ENCODE measurements at regions not wholly inside any gene's neighbourhood (a gene's known extent, or its start where the extent isn't known, plus 50 kb on each side); places are given as distances from the start of the nearest gene placed in this dataset.

DNA sequence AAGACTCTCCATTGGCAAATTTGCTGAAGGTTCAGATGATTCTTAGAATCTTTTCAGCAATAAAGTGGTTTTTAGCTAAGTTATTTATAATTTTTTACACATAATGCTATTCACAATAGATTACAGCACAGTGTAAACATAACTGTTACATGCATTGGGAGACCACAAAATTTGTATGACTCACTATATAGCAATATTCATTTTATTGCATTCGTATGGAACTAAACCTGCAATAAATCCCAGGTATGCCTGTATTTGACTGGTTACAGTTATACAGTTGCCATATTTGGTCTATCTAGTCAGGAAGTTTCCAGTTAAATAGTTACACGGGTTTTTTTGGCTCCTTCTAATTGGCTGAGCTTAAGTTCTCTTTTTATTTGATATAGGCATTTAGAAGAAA lies 220.8 kb downstream of the MRPS30 start:
- no peak for TF ChIP-seq POLR2A (IDR thresholded peaks at IDR 0.05)
- TF ChIP-seq, protein P1, sequence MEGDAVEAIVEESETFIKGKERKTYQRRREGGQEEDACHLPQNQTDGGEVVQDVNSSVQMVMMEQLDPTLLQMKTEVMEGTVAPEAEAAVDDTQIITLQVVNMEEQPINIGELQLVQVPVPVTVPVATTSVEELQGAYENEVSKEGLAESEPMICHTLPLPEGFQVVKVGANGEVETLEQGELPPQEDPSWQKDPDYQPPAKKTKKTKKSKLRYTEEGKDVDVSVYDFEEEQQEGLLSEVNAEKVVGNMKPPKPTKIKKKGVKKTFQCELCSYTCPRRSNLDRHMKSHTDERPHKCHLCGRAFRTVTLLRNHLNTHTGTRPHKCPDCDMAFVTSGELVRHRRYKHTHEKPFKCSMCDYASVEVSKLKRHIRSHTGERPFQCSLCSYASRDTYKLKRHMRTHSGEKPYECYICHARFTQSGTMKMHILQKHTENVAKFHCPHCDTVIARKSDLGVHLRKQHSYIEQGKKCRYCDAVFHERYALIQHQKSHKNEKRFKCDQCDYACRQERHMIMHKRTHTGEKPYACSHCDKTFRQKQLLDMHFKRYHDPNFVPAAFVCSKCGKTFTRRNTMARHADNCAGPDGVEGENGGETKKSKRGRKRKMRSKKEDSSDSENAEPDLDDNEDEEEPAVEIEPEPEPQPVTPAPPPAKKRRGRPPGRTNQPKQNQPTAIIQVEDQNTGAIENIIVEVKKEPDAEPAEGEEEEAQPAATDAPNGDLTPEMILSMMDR (IDR thresholded peaks at IDR 0.05) = no peak
